Stomach (tissue), 8 donors: ENCODE measurements at regions not wholly inside any gene's neighbourhood (a gene's known extent, or its start where the extent isn't known, plus 50 kb on each side); places are given as distances from the start of the nearest gene placed in this dataset.

Experiments used
- DNase-seq, 2 donors: peaks; one replicate each; pipeline versions ENCODE4 v3.0.0 to v3.0.0-alpha.2; 2013 to 2019
- H3K27ac ChIP-seq, 5 donors: fragments of 200-600 bp in 4 of 5; sonication (generic) in 4 of 5; one replicate each; pipeline ENCODE4 v1.5.1; 2013 to 2019; ENCODE audit warnings: mild to moderate bottlenecking in 1 of 5, moderate library complexity in 1 of 5
- H3K27me3 ChIP-seq, 3 donors: fragments of 200-600 bp; sonication (generic); one replicate each; pipeline ENCODE4 v1.5.1; 2017 to 2019; ENCODE audit warnings: mixed run types in 1 of 3
- H3K36me3 ChIP-seq, 4 donors: fragments of 200-600 bp; sonication (generic); 1 replicate in 3 of 4; 2 replicates in 1 of 4; pipeline ENCODE4 v1.5.1; 2016 to 2019
- H3K4me1 ChIP-seq, 4 donors: fragments of 200-600 bp; sonication (generic); one replicate each; pipeline ENCODE4 v1.5.1; 2016 to 2019
- H3K4me3 ChIP-seq, 4 donors: fragments of 200-600 bp; sonication (generic) in 3 of 4; one replicate each; pipeline ENCODE4 v1.5.1; 2016 to 2019; ENCODE audit warnings: mild to moderate bottlenecking in 1 of 4
- H3K9me3 ChIP-seq, 4 donors: fragments of 200-600 bp; sonication (generic); one replicate each; pipeline ENCODE4 v1.5.1; 2016 to 2019
- EP300 ChIP-seq: sonication (generic); formaldehyde crosslinking; IDR thresholded peaks from one replicate; pipeline ENCODE4 v1.6.1; 2017; ENCODE audit warnings: antibody characterized with exemption
- POLR2A ChIP-seq, 4 donors: fragments of 450-650 bp; IDR thresholded peaks; one replicate each; pipeline ENCODE4 v1.6.1; 2016; ENCODE audit warnings: antibody characterized with exemption in 4 of 4, control low read depth in 2 of 4, mild to moderate bottlenecking in 1 of 4, moderate library complexity in 1 of 4
- POLR2AphosphoS5 ChIP-seq, 3 donors: sonication (generic); formaldehyde crosslinking; IDR thresholded peaks; one replicate each; pipeline ENCODE4 v1.6.1; 2016; ENCODE audit warnings: antibody characterized with exemption in 3 of 3
- WGBS, 5 donors: extraction: QIAGEN DNeasy Blood & Tissue Kit in 3 of 5; methylation state at CpG; one replicate each; pipeline versions ENCODE4 v1.1.5 to v1.1.7; 2013 to 2018; 5-methylcytosine and 5-hydroxymethylcytosine counted together
- intact Hi-C: fragments of 100-400 bp; cut with DNase I; formaldehyde crosslinking; loops from one replicate; pipeline ENCODE4 v1.15.1; 2023; ENCODE audit warnings: low total_unique reads
- TF ChIP-seq, protein P1 (sequence below), 7 experiments: fragments of 450-650 bp in 4 of 7; fragments of 200-600 bp in 3 of 7; sonication (generic) in 3 of 7; IDR thresholded peaks; one replicate each; pipeline ENCODE4 v1.5.1; 2016 to 2019; ENCODE audit warnings: antibody characterized with exemption in 7 of 7, control low read depth in 2 of 7, mild to moderate bottlenecking in 1 of 7
- donor health status: healthy with polysubstance abuse.
- donor health status: Bipolar disorder and iron deficiency.
- donor health status: healthy.

DNA sequence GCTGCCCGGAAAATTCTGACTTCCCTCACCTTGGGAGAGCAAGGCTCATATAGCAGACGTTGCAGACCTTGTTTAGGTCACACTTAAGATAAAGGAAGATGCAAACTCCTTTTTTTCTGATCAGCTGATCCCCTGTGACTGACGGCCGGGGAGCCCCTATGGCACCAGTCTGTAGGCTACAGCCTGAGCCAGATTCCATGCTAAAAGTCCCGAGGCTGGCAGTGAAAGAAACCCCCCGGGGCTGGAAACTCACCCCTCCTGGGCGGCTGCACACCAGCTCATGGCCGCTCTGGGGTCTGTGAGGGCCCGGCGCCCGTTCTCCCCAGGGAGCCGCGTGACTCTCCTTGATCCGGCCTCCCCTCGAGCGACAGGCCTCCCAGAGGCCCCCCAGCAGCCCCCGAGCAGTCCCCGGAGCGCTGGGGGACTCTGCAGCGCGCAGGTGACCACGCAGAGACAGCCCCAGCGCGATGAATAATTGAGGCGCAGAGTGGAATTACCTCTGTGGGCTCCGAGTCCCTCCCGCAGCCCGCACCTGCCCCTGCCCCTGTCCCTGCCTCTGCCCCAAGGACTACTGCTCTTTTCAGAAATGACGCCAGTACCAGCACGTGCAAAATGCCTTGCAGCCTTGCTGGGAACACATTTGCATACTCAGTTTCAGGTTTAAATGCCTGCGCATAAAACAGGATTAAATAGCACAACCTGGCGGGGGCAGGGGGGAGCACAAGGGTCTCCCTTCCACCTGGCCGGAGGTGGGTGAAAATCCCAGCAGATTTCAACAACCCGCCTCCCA lies 62.6 kb upstream of the CLDN14 start:
- WGBS, 5 donors, result 13 to 17% (median 14%) methylated on average over 26 to 34 of the region's 34 CpGs
- Histone ChIP-seq H3K27me3 (peaks cover 0 to 52% (median 16%) of the 10 kb centered on the region in 3 donors), H3K4me3 (no peak overlapping the region), H3K36me3 (no peaks in the 10 kb centered on the region), H3K27ac (no peak overlapping the region), H3K9me3 (no peaks in the 10 kb centered on the region), H3K4me1 (peaks cover 0 to 7% (median 7%) of the 10 kb centered on the region in 4 donors)
- no peak for TF ChIP-seq POLR2A (IDR thresholded peaks at IDR 0.05)
- TF ChIP-seq, protein P1, sequence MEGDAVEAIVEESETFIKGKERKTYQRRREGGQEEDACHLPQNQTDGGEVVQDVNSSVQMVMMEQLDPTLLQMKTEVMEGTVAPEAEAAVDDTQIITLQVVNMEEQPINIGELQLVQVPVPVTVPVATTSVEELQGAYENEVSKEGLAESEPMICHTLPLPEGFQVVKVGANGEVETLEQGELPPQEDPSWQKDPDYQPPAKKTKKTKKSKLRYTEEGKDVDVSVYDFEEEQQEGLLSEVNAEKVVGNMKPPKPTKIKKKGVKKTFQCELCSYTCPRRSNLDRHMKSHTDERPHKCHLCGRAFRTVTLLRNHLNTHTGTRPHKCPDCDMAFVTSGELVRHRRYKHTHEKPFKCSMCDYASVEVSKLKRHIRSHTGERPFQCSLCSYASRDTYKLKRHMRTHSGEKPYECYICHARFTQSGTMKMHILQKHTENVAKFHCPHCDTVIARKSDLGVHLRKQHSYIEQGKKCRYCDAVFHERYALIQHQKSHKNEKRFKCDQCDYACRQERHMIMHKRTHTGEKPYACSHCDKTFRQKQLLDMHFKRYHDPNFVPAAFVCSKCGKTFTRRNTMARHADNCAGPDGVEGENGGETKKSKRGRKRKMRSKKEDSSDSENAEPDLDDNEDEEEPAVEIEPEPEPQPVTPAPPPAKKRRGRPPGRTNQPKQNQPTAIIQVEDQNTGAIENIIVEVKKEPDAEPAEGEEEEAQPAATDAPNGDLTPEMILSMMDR (IDR thresholded peaks at IDR 0.05), result peak in 2 of 7 experiments; percentile 8 to 36
- peak; percentile 47 to 65 for DNase-seq
- intact Hi-C loops, result no loop called here

DNA sequence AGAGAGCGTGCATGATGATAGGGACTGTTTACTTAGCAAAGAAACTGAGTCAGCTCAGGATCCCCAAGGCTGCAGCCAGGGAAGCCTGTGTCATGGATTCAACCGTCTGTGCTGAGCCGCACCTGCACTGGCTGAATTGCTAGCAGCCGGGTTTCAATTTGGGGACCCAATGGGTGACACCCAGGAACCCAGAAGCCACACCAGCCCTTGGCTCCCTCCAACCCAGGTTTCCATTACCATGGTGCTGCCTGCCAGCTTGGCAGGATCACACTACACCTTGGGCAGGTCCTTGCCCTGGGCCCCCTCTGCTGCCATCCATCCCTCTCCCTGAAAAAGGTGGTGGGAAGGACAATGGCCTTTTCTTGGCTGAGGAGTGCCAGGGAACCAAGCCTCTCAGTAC lies 64.0 kb upstream of the CLDN14 start:
- H3K4me1 ChIP-seq, result peaks cover 0 to 7% (median 7%) of the 10 kb centered on the region in 4 donors
- 78 to 88% (median 84%) methylated on average over 3 to 4 of the region's 4 CpGs for WGBS, 5 donors
- H3K27ac ChIP-seq, result no peak overlapping the region
- TF ChIP-seq, protein P1 (IDR thresholded peaks at IDR 0.05), result no peak
- TF ChIP-seq POLR2A (IDR thresholded peaks at IDR 0.05), result no peak
- TF ChIP-seq POLR2AphosphoS5 (IDR thresholded peaks at IDR 0.05), result no peak
- TF ChIP-seq EP300, result no peak
- H3K27me3 ChIP-seq, result peaks cover 0 to 58% (median 16%) of the 10 kb centered on the region in 3 donors
- H3K4me3 ChIP-seq, result no peak overlapping the region
- no peaks in the 10 kb centered on the region for H3K9me3 ChIP-seq
- intact Hi-C loops, result no loop called here
- no peak for DNase-seq
- H3K36me3 ChIP-seq, result no peaks in the 10 kb centered on the region

DNA sequence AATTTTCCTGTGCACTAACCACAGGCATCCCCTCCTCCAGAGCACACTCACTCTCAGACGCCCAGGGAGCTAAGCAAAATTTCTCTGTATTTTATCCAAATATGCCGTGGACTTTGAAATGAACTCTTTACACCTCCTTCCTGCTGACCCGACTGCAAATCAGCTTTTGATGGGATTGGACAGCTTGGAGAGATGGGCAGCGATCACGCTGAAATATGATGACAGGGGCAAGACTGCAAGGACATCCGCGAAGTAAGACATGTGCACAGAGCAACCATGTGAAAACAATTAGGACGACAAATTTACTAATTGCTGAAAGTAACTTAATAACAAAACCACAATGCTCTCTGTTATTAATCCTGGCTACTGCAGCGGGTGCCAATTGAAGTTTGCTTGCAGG lies 64.6 kb upstream of the CLDN14 start:
- 67 to 76% (median 75%) methylated on average over 9 of the region's 9 CpGs for WGBS, 5 donors
- intact Hi-C loops, result no loop called here
- Histone ChIP-seq H3K27me3 (peaks cover 0 to 57% (median 16%) of the 10 kb centered on the region in 3 donors), H3K36me3 (no peaks in the 10 kb centered on the region), H3K4me3 (no peak overlapping the region), H3K27ac (no peak overlapping the region), H3K4me1 (peaks cover 0 to 7% (median 7%) of the 10 kb centered on the region in 4 donors), H3K9me3 (no peaks in the 10 kb centered on the region)
- no peak for DNase-seq
- no peak for TF ChIP-seq POLR2A (IDR thresholded peaks at IDR 0.05)
- no peak for TF ChIP-seq POLR2AphosphoS5 (IDR thresholded peaks at IDR 0.05)
- TF ChIP-seq EP300, result no peak
- TF ChIP-seq, protein P1 (IDR thresholded peaks at IDR 0.05), result no peak

DNA sequence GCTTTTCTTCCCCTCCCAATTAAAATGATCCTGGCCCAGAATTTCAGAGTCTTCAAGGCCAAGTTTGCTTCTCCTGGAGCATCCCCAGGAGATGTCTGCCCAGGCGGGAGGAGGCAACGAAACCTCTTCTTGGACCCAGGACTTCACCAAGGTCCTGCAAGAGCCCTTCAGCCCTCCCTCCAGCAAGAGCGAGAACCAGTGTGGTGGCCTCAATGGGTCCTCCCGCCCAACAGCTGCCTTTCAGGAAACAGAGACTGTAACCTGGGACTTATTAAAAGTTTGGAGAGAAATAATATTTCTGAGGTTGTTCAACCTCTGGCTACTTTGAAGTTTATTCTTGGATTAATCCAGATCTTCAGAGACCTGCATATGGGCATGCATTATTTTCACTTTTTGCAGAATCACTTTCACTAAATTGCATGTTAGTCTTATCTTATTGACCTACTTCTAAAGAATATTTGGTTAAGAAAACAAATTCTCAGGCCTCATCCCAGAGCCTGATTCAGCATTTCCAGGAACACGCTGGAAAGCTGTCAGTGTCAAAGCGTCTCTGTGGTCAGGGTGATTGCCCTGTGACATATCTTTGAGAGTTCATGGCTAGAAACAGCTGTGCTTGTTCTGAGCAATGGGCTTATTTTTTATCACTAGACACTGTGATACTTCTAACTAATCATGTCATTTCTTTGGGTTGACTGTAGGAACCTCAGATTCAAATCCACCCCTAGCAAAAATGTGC lies 66.0 kb upstream of the CLDN14 start:
- intact Hi-C loops, result no loop called here
- Histone ChIP-seq H3K36me3 (no peaks in the 10 kb centered on the region), H3K4me3 (no peak overlapping the region), H3K27me3 (peaks cover 0 to 52% (median 16%) of the 10 kb centered on the region in 3 donors), H3K9me3 (no peaks in the 10 kb centered on the region), H3K4me1 (peaks cover 0 to 7% (median 7%) of the 10 kb centered on the region in 4 donors), H3K27ac (no peak overlapping the region)
- WGBS, 5 donors, result 57 to 71% (median 63%) methylated on average over 6 of the region's 6 CpGs
- no peak for TF ChIP-seq POLR2AphosphoS5 (IDR thresholded peaks at IDR 0.05)
- no peak for TF ChIP-seq POLR2A (IDR thresholded peaks at IDR 0.05)
- no peak for TF ChIP-seq EP300
- TF ChIP-seq, protein P1 (IDR thresholded peaks at IDR 0.05), result no peak
- no peak for DNase-seq
